Smooth muscle cell (in vitro differentiated cells): ENCODE measurements at regions not wholly inside any gene's neighbourhood (a gene's known extent, or its start where the extent isn't known, plus 50 kb on each side); places are given as distances from the start of the nearest gene placed in this dataset.

ENCODE experiments used
- DNase-seq: peaks from one replicate; lab custom pipeline; 2025; ENCODE audit not compliant: unreplicated experiment; lab: John Stamatoyannopoulos, UW
- H2AFZ ChIP-seq: fragments of 200-600 bp; sonication (generic); 2 replicates; pipeline ENCODE4 v1.6.0; 2016; ENCODE audit warnings: antibody characterized with exemption, low read depth, mild to moderate bottlenecking
- H3F3A ChIP-seq: fragments of 200-600 bp; sonication (generic); 2 replicates; pipeline ENCODE4 v1.6.0; 2017; ENCODE audit warnings: antibody characterized with exemption, low read depth
- H3K27ac ChIP-seq: fragments of 200-600 bp; sonication (generic); 2 replicates; pipeline ENCODE4 v1.5.1; 2016; ENCODE audit warnings: low read depth, mild to moderate bottlenecking
- H3K27me3 ChIP-seq: fragments of 200-600 bp; sonication (generic); 2 replicates; pipeline ENCODE4 v1.6.1; 2016; ENCODE audit warnings: low read depth, mild to moderate bottlenecking
- H3K36me3 ChIP-seq: fragments of 200-600 bp; sonication (generic); 2 replicates; pipeline ENCODE4 v1.5.1; 2016; ENCODE audit warnings: low read depth
- H3K4me1 ChIP-seq: fragments of 200-600 bp; sonication (generic); 2 replicates; pipeline ENCODE4 v1.5.1; 2016; ENCODE audit warnings: low read depth
- H3K4me2 ChIP-seq: fragments of 200-600 bp; sonication (generic); 2 replicates; pipeline ENCODE4 v1.6.0; 2016; ENCODE audit warnings: mild to moderate bottlenecking
- H3K4me3 ChIP-seq: fragments of 200-600 bp; sonication (generic); 2 replicates; pipeline ENCODE4 v1.5.1; 2016; ENCODE audit warnings: mild to moderate bottlenecking
- H3K79me2 ChIP-seq: fragments of 200-600 bp; sonication (generic); 2 replicates; pipeline ENCODE4 v1.6.0; 2016; ENCODE audit warnings: low read depth, mild to moderate bottlenecking
- H3K9ac ChIP-seq: fragments of 200-600 bp; sonication (generic); 2 replicates; pipeline ENCODE4 v1.6.0; 2016; ENCODE audit warnings: low read depth
- H3K9me3 ChIP-seq: fragments of 200-600 bp; sonication (generic); replicated peaks from 2 replicates; pipeline ENCODE4 v1.5.1; 2016; ENCODE audit warnings: low read depth
- H4K20me1 ChIP-seq: fragments of 200-600 bp; sonication (generic); 2 replicates; pipeline ENCODE4 v1.6.0; 2016; ENCODE audit warnings: low read depth
- CTCF ChIP-seq: fragments of 200-600 bp; sonication (generic); IDR thresholded peaks from 2 replicates; pipeline ENCODE4 v1.5.1; 2017; ENCODE audit warnings: borderline replicate concordance, mild to moderate bottlenecking, antibody characterized with exemption; ENCODE audit not compliant: insufficient read depth, poor library complexity, severe bottlenecking
- WGBS: methylation state at CpG from one replicate; pipeline ENCODE4 v1.1.7; 2016; ENCODE audit warnings: low lambda C conversion rate; 5-methylcytosine and 5-hydroxymethylcytosine counted together

- no peak overlapping the region for H3K27ac ChIP-seq
- H3K4me3 ChIP-seq = no peak overlapping the region
- TF ChIP-seq CTCF = no peak
- H3K9me3 ChIP-seq = no peaks in the 10 kb centered on the region
- no peak overlapping the region for H3K4me2 ChIP-seq
- no peaks in the 10 kb centered on the region for H3K27me3 ChIP-seq
- 93% methylated on average over 11 of the region's 11 CpGs for WGBS
- no peaks in the 10 kb centered on the region for H3K79me2 ChIP-seq
- H4K20me1 ChIP-seq = no peaks in the 10 kb centered on the region
- H3F3A ChIP-seq = no peaks in the 10 kb centered on the region
- H3K36me3 ChIP-seq = no peaks in the 10 kb centered on the region
- H3K4me1 ChIP-seq = no peaks in the 10 kb centered on the region
- no peak for DNase-seq
- no peak overlapping the region for H2AFZ ChIP-seq
- no peak overlapping the region for H3K9ac ChIP-seq
Observed at GRCh38 chr1:4057603-4058002, 157.5 kb upstream of the C1orf174 start.

- WGBS = 96% methylated on average over 14 of the region's 14 CpGs
- H3K4me3 ChIP-seq = no peak overlapping the region
- no peaks in the 10 kb centered on the region for H4K20me1 ChIP-seq
- no peaks in the 10 kb centered on the region for H3F3A ChIP-seq
- no peaks in the 10 kb centered on the region for H3K79me2 ChIP-seq
- no peaks in the 10 kb centered on the region for H3K9me3 ChIP-seq
- no peak for DNase-seq
- no peak overlapping the region for H3K4me2 ChIP-seq
- H2AFZ ChIP-seq = no peak overlapping the region
- TF ChIP-seq CTCF = no peak
- H3K36me3 ChIP-seq = no peaks in the 10 kb centered on the region
- H3K27me3 ChIP-seq = no peaks in the 10 kb centered on the region
- H3K4me1 ChIP-seq = no peaks in the 10 kb centered on the region
- H3K27ac ChIP-seq = no peak overlapping the region
- no peak overlapping the region for H3K9ac ChIP-seq
Observed at GRCh38 chr1:4058122-4058521, 158.1 kb upstream of the C1orf174 start.

GRCh38 chr1:4058706-4059105 is 158.6 kb upstream of the C1orf174 start:
- no peak overlapping the region for H2AFZ ChIP-seq
- no peaks in the 10 kb centered on the region for H3K36me3 ChIP-seq
- H3K27me3 ChIP-seq = no peaks in the 10 kb centered on the region
- no peak overlapping the region for H3K9ac ChIP-seq
- TF ChIP-seq CTCF = no peak
- no peaks in the 10 kb centered on the region for H3K9me3 ChIP-seq
- H3K4me2 ChIP-seq = no peak overlapping the region
- no peak for DNase-seq
- no peaks in the 10 kb centered on the region for H3K79me2 ChIP-seq
- no peaks in the 10 kb centered on the region for H4K20me1 ChIP-seq
- no peak overlapping the region for H3K27ac ChIP-seq
- H3K4me1 ChIP-seq = no peaks in the 10 kb centered on the region
- no peak overlapping the region for H3K4me3 ChIP-seq
- H3F3A ChIP-seq = no peaks in the 10 kb centered on the region
- 94% methylated on average over 7 of the region's 8 CpGs for WGBS

GRCh38 chr1:4059270-4059669 is 159.2 kb upstream of the C1orf174 start:
- Histone ChIP-seq H3K4me2 (no peak overlapping the region), H3K79me2 (no peaks in the 10 kb centered on the region), H3F3A (no peaks in the 10 kb centered on the region), H2AFZ (no peak overlapping the region), H3K9ac (no peak overlapping the region), H3K9me3 (no peaks in the 10 kb centered on the region), H4K20me1 (no peaks in the 10 kb centered on the region), H3K27me3 (no peaks in the 10 kb centered on the region), H3K4me3 (no peak overlapping the region), H3K36me3 (no peaks in the 10 kb centered on the region), H3K4me1 (no peaks in the 10 kb centered on the region), H3K27ac (no peak overlapping the region)
- WGBS = 91% methylated on average over 16 of the region's 16 CpGs
- no peak for TF ChIP-seq CTCF
- DNase-seq = no peak
